ENCODE measurements at regions not wholly inside any gene's neighbourhood (a gene's known extent, or its start where the extent isn't known, plus 50 kb on each side); places are given as distances from the start of the nearest gene placed in this dataset.

DNA sequence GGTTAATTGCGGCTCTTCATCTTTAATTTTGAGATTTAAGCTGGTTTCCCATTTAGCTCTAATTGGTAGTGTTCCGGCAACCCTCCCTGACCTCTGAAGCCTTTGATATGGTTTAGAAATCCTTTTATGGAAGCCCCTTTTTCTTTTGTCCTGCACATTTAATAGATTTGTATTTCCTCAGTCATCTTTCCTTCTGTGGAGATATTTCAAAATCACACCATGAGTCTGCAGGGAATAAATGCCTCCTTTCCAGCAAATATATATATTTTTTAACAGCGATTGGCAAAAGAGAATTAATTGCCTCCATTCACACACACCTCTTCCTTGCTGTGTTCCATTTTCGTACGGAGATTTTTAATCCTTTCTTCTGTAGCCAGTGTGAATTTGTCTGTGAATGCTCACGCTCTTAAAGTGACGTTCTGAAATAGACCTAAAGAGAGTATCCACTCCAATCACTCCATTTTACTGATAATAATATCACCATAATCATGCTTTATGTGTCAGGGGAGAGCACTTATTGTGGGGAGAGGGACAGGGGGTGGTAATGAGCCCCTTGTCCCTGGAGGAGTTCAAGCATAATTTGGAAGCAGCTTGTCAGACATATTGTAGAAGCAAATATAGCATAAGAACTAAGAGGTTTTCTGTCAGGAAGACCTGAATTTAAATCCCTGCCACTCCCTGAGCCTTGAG lies 142.5 kb upstream of the SYT13 start:
- TF ChIP-seq POLR2A (IDR thresholded peaks at IDR 0.05) = no peak
- TF ChIP-seq, protein P1, sequence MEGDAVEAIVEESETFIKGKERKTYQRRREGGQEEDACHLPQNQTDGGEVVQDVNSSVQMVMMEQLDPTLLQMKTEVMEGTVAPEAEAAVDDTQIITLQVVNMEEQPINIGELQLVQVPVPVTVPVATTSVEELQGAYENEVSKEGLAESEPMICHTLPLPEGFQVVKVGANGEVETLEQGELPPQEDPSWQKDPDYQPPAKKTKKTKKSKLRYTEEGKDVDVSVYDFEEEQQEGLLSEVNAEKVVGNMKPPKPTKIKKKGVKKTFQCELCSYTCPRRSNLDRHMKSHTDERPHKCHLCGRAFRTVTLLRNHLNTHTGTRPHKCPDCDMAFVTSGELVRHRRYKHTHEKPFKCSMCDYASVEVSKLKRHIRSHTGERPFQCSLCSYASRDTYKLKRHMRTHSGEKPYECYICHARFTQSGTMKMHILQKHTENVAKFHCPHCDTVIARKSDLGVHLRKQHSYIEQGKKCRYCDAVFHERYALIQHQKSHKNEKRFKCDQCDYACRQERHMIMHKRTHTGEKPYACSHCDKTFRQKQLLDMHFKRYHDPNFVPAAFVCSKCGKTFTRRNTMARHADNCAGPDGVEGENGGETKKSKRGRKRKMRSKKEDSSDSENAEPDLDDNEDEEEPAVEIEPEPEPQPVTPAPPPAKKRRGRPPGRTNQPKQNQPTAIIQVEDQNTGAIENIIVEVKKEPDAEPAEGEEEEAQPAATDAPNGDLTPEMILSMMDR (IDR thresholded peaks at IDR 0.05) = no peak
- no peak for TF ChIP-seq EP300 (IDR thresholded peaks at IDR 0.05)
